AG04449 (cell line): ENCODE measurements at regions not wholly inside any gene's neighbourhood (a gene's known extent, or its start where the extent isn't known, plus 50 kb on each side); places are given as distances from the start of the nearest gene placed in this dataset.

Experiments
- CTCF ChIA-PET: fragments of 350-600 bp; formaldehyde crosslinking; extraction: SDS; loops from one replicate; lab custom pipeline; 2021; ENCODE audit warnings: antibody characterized with exemption; lab: Yijun Ruan, JAX
- POLR2A ChIA-PET: fragments of 400-600, 350-600 bp; formaldehyde crosslinking; extraction: SDS; loops from one replicate; lab custom pipeline; 2020; ENCODE audit warnings: antibody characterized with exemption, inconsistent platforms; lab: Yijun Ruan, JAX
- DNase-seq: peaks from one replicate; pipeline ENCODE4 v3.0.0-alpha.2; 2010; ENCODE audit warnings: low read depth, low spot score
- H3K4me3 ChIP-seq: 2 replicates; pipeline ENCODE4 v1.5.1; 2011; ENCODE audit warnings: low read depth, mild to moderate bottlenecking, control low read depth, low read length
- TF ChIP-seq, protein P1 (sequence below): IDR thresholded peaks from one replicate; pipeline ENCODE4 v1.5.1; 2011; ENCODE audit warnings: mild to moderate bottlenecking, moderate library complexity, low read length, control low read depth, inconsistent platforms; ENCODE audit not compliant: insufficient read depth; ENCODE audit errors: missing control alignments

DNA sequence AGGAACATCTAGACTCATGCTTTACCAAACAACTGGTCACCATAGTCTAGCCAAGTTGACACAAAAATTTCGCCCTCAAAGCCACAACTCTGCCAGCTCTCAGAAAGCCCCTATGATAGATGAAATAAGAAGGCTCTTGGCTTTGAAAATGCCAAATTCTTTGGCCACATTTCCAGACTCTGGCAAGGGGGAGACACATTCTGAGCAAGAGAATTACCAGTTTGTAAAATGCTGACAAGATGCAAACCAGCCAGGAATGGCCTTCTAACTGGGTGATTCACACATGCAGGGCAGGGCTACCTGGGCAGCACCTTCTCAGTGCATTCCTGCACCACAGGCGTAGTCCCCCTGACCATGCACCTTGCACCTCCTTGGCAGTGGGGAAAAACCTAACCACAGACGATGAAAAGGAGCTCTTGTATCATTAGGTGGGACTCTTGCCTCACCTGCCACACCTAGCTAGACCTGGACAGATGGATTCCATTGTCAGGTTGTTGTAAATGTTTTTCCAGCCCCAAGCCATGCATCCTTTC, 77.4 kb upstream of the CPEB2 start:
- no peak overlapping the region for H3K4me3 ChIP-seq
- CTCF ChIA-PET, result no interaction called here
- no peak for DNase-seq
- POLR2A ChIA-PET, result no interaction called here
- TF ChIP-seq, protein P1, sequence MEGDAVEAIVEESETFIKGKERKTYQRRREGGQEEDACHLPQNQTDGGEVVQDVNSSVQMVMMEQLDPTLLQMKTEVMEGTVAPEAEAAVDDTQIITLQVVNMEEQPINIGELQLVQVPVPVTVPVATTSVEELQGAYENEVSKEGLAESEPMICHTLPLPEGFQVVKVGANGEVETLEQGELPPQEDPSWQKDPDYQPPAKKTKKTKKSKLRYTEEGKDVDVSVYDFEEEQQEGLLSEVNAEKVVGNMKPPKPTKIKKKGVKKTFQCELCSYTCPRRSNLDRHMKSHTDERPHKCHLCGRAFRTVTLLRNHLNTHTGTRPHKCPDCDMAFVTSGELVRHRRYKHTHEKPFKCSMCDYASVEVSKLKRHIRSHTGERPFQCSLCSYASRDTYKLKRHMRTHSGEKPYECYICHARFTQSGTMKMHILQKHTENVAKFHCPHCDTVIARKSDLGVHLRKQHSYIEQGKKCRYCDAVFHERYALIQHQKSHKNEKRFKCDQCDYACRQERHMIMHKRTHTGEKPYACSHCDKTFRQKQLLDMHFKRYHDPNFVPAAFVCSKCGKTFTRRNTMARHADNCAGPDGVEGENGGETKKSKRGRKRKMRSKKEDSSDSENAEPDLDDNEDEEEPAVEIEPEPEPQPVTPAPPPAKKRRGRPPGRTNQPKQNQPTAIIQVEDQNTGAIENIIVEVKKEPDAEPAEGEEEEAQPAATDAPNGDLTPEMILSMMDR, result no peak

DNA sequence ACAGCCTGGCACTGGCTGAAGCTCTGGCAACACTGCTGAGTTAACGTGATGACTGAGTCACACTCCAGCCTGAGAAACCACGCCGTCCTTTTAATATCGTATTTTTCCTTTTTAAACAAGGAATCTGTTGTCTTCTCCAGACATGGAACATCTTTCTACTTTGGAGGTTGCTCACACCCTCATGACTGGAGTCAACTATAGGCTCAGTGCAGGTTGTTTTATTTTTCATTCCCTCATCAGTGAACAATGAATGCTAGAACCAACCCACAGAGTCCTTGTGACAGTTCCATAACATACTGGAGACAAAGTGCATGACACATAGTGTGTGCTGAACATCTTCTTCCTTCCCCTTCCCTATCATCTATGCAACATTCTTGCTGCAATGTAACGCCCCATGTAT, 76.8 kb upstream of the CPEB2 start:
- TF ChIP-seq, protein P1, result no peak
- POLR2A ChIA-PET, result no interaction called here
- CTCF ChIA-PET, result no interaction called here
- H3K4me3 ChIP-seq, result no peak overlapping the region
- no peak for DNase-seq

DNA sequence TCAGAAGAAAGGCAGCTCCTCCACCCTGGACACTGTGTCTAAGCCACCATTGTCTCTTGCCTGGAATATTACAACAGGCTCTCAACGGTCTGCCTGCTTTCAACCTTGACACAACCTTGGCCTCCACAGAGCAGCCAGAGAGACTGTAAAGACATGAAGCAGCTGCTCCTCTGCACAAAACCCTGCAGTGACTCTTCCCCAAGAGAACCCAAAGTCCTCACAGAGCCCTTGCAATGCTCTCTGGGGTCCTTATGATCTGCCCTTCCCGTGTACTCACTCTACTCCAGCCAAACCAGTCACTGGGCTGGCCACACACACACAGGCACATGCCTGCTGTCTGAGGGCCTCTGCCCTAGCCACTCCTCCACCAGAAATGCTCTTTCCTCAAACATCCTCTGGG, 75.9 kb upstream of the CPEB2 start:
- H3K4me3 ChIP-seq, result no peak overlapping the region
- TF ChIP-seq, protein P1, result no peak
- POLR2A ChIA-PET, result no interaction called here
- DNase-seq, result no peak
- CTCF ChIA-PET, result no interaction called here

DNA sequence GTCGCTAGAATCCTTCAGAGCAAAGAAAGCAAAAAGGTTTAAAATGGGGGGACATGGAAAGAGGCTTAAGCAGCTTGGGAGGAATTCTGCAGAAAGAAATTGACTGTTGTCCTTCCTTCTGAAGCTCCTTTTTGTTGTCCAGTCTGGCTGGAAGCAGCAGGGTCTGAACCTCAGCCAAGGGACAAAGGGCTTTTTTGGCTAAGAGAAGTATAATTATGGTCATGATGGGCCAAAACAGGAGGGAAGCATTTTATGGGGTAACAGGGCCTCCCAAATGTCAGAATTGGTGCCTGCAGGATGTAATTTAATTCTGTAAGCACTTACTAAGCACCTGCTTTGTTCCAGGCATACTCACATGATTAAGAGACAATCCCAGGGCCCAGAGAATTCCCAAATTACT, 74.2 kb upstream of the CPEB2 start:
- ChIA-PET POLR2A (no interaction called here), CTCF (no interaction called here)
- no peak for DNase-seq
- no peak overlapping the region for H3K4me3 ChIP-seq
- TF ChIP-seq, protein P1, result no peak

DNA sequence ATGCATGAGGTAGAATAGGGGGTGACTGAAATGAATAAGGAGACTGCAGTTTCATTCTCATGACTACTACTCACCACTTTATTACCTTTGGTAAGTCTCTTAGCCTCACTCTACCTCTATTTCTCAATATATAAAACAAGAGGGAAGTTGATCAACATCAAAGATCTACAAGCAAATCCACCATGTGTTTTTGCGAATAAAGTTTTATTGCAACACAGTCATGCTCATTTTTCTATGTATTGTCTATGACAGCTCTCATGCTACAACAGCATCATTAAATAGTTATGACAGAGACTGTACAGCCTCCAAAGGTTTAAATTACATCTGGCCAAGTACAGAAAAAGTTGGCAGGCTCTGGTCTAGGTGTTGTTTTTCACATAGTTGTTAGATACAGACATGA, 72.6 kb upstream of the CPEB2 start:
- TF ChIP-seq, protein P1, result no peak
- DNase-seq, result no peak
- POLR2A ChIA-PET, result no interaction called here
- no peak overlapping the region for H3K4me3 ChIP-seq
- CTCF ChIA-PET, result no interaction called here

DNA sequence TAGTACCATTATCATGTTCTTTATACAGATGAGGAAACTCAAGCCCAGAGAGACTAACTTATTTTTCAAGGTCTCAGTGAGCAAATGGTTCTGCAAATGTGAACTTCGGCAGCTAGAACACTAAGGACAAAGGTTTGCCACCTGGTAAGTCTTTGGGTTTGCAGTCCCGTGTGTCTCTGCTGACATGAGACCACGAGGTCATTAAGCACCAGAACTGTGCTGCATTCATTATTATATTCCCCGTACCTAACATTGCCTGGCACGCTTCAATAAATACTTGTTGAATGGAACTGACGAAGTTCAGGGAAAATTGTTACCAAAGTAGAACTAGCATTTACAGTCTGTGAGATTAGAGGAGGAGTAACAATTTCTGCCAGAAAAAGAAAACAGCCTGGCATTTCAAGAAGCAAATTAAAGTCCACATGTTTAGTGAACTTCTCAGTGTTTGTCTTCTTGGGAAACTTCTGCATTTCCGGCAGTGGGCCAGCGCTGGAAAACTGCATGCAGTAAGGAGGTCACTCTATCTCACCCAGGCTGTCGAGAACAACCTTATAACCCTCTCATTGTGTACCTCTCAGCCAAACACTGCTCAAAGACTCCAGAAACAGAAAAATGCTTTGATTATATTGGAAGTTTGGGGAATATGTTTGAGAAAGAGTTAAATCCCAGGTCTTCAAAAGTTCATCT, 67.4 kb upstream of the CPEB2 start:
- ChIA-PET POLR2A (no interaction called here), CTCF (no interaction called here)
- no peak for DNase-seq
- no peak overlapping the region for H3K4me3 ChIP-seq
- TF ChIP-seq, protein P1, result no peak
